ENCODE measurements at regions not wholly inside any gene's neighbourhood (a gene's known extent, or its start where the extent isn't known, plus 50 kb on each side); places are given as distances from the start of the nearest gene placed in this dataset.

GRCh38 chr11:103773537-103773936, 262.9 kb upstream of the DDI1 start:
- WGBS, 2 donors: 85 to 94% methylated on average over 13 of the region's 13 CpGs
- intact Hi-C loops (cut with DNase I): no loop called here
- ATAC-seq (peak in 3 of 8 donors; percentile 21 to 51 (median 50)), DNase-seq (no peak)
- Histone ChIP-seq H3K9me3 (no peaks in the 10 kb centered on the region), H3K4me1 (peaks cover 0 to 18% (median 5%) of the 10 kb centered on the region in 9 donors), H3K27me3 (no peaks in the 10 kb centered on the region), H3K4me3 (no peak overlapping the region), H3K36me3 (no peaks in the 10 kb centered on the region), H3K27ac (peak overlapping the region in 1 of 10 donors; percentile 11)
- TF ChIP-seq, protein P1, sequence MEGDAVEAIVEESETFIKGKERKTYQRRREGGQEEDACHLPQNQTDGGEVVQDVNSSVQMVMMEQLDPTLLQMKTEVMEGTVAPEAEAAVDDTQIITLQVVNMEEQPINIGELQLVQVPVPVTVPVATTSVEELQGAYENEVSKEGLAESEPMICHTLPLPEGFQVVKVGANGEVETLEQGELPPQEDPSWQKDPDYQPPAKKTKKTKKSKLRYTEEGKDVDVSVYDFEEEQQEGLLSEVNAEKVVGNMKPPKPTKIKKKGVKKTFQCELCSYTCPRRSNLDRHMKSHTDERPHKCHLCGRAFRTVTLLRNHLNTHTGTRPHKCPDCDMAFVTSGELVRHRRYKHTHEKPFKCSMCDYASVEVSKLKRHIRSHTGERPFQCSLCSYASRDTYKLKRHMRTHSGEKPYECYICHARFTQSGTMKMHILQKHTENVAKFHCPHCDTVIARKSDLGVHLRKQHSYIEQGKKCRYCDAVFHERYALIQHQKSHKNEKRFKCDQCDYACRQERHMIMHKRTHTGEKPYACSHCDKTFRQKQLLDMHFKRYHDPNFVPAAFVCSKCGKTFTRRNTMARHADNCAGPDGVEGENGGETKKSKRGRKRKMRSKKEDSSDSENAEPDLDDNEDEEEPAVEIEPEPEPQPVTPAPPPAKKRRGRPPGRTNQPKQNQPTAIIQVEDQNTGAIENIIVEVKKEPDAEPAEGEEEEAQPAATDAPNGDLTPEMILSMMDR (IDR thresholded peaks at IDR 0.05): no peak

DNA sequence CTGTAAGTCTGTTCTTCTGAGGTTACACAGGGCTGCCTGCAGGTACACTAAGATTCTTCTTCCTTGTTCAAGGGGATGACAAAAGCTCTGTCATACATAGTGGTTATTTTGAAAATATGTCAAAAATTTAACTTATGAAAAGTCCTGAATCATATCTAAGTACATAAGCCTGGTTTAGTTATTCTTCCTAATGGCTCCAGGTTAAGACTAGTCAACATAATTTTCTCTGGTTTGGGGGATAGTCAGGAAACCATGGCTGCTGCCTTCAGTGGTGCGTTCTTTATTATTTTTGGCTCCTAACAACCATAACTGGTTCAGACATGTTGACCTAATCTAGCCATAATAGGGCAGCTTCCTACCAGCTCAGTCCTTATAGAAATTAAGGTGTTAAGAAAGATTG, 257.4 kb upstream of the DDI1 start:
- Histone ChIP-seq H3K27ac (no peak overlapping the region), H3K9me3 (no peaks in the 10 kb centered on the region), H3K36me3 (no peaks in the 10 kb centered on the region), H3K4me1 (peaks cover 0 to 5% (median 3%) of the 10 kb centered on the region in 9 donors), H3K4me3 (no peak overlapping the region), H3K27me3 (no peaks in the 10 kb centered on the region)
- TF ChIP-seq, protein P1 (IDR thresholded peaks at IDR 0.05): no peak
- intact Hi-C loops (cut with DNase I): no loop called here
- no peak for ATAC-seq
- 81 to 84% methylated on average over 1 of the region's 1 CpG for WGBS, 2 donors
- no peak for DNase-seq

- Histone ChIP-seq H3K27me3 (no peaks in the 10 kb centered on the region), H3K27ac (no peak overlapping the region), H3K9me3 (peaks cover 0 to 32% (median 8%) of the 10 kb centered on the region in 11 donors), H3K4me3 (no peak overlapping the region), H3K4me1 (no peaks in the 10 kb centered on the region), H3K36me3 (no peaks in the 10 kb centered on the region)
- intact Hi-C loops (cut with DNase I): loop anchor here in 3 of 10 donors (10.0 kb wide), 2 partner anchors 105 to 375 kb away; partner anchors contain the start of gene PDGFD (in 1 of the 3)
- no peak for DNase-seq
- TF ChIP-seq, protein P1 (IDR thresholded peaks at IDR 0.05): no peak
- ATAC-seq: peak in 2 of 8 donors; percentile 36 to 44
Observed at GRCh38 chr11:103789952-103790351, 246.5 kb upstream of the DDI1 start.

- 97 to 100% methylated on average over 1 of the region's 1 CpG for WGBS, 2 donors
- DNase-seq: no peak
- peak in 2 of 8 donors; percentile 6 to 56 for ATAC-seq
- H3K27me3 ChIP-seq: no peaks in the 10 kb centered on the region
- no peaks in the 10 kb centered on the region for H3K36me3 ChIP-seq
- H3K27ac ChIP-seq: peak overlapping the region in 3 of 10 donors; percentile 12 to 54 (median 47)
- TF ChIP-seq, protein P1 (IDR thresholded peaks at IDR 0.05): no peak
- no peak overlapping the region for H3K4me3 ChIP-seq
- H3K4me1 ChIP-seq: no peaks in the 10 kb centered on the region
- intact Hi-C loops (cut with DNase I): loop anchor here in 3 of 10 donors (10.0 kb wide), 2 partner anchors 108 to 372 kb away; partner anchors contain the start of gene PDGFD (in 1 of the 3)
- peaks cover 0 to 21% (median 0%) of the 10 kb centered on the region in 11 donors for H3K9me3 ChIP-seq
Observed at GRCh38 chr11:103792981-103793468, 243.4 kb upstream of the DDI1 start.
